Glutamatergic neuron (in vitro differentiated cells): ENCODE measurements at regions not wholly inside any gene's neighbourhood (a gene's known extent, or its start where the extent isn't known, plus 50 kb on each side); places are given as distances from the start of the nearest gene placed in this dataset.

ENCODE experiments used
- DNase-seq: peaks from one replicate; pipeline ENCODE4 v3.0.0; 2022
- H3K27ac Mint-ChIP-seq: one replicate; pipeline ENCODE4 v1.8.0; 2020; ENCODE audit warnings: mild to moderate bottlenecking, mixed read lengths, inconsistent platforms; ENCODE audit not compliant: unreplicated experiment
- H3K27me3 Mint-ChIP-seq: one replicate; pipeline ENCODE4 v1.8.0; 2020; ENCODE audit warnings: mild to moderate bottlenecking, moderate library complexity, mixed read lengths, inconsistent platforms; ENCODE audit not compliant: unreplicated experiment
- H3K36me3 Mint-ChIP-seq: one replicate; pipeline ENCODE4 v1.8.0; 2020; ENCODE audit warnings: mild to moderate bottlenecking, mixed read lengths, inconsistent platforms; ENCODE audit not compliant: unreplicated experiment
- H3K4me1 Mint-ChIP-seq: one replicate; pipeline ENCODE4 v1.8.0; 2020; ENCODE audit warnings: mild to moderate bottlenecking, low read depth, mixed read lengths, inconsistent platforms; ENCODE audit not compliant: unreplicated experiment
- H3K4me3 Mint-ChIP-seq: one replicate; pipeline ENCODE4 v1.8.0; 2020; ENCODE audit warnings: mild to moderate bottlenecking, mixed read lengths, inconsistent platforms; ENCODE audit not compliant: unreplicated experiment
- H3K9me3 Mint-ChIP-seq: one replicate; pipeline ENCODE4 v1.8.0; 2020; ENCODE audit warnings: mild to moderate bottlenecking, moderate library complexity, mixed read lengths, inconsistent platforms; ENCODE audit not compliant: unreplicated experiment
- TF ChIP-seq, protein P1 (sequence below): fragments of 200-600 bp; sonication (generic); IDR thresholded peaks from one replicate; pipeline ENCODE4 v1.5.0; 2021; ENCODE audit not compliant: partially characterized antibody, unreplicated experiment

DNA sequence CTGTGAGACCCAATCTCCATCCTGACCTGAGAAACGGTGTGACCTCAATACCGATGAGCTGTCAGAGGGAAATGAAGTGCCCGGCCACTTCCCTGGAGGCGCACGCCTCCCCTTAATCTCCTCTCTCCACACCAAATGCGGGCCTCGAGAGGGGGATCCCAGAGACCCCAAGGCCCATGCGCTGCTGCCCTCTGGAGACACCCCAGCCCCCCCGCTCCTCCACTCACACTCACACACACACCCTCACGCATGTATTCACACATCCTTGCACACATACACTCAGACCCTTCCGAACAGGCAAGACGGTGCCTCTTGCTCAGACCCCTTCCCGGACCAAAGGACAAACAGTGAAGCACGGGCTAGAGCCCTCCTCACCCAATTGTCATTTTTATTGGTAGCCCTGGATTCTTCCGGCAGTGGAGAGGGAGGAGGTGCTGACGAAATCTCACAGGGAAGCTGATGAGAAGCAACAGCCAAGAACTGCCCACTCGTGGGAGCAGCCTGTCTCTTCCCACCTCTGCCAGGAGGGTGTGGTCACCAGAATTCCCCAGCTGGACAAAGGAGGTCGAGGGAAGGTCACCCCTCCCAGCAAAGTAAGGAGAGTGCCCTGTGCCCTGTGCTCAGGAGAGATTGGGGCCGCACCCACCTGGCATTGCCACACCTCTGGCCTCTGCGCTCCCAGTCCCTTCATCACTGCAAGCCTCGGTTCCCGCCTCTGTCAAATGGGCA, 136.0 kb upstream of the TNRC6C start:
- Mint-ChIP-seq H3K9me3 (peaks cover 6% of the 10 kb centered on the region), H3K4me1 (peaks cover 19% of the 10 kb centered on the region), H3K36me3 (no peaks in the 10 kb centered on the region), H3K27me3 (peaks cover 2% of the 10 kb centered on the region), H3K4me3 (no peak overlapping the region), H3K27ac (no peak overlapping the region)
- no peak for DNase-seq
- TF ChIP-seq, protein P1, sequence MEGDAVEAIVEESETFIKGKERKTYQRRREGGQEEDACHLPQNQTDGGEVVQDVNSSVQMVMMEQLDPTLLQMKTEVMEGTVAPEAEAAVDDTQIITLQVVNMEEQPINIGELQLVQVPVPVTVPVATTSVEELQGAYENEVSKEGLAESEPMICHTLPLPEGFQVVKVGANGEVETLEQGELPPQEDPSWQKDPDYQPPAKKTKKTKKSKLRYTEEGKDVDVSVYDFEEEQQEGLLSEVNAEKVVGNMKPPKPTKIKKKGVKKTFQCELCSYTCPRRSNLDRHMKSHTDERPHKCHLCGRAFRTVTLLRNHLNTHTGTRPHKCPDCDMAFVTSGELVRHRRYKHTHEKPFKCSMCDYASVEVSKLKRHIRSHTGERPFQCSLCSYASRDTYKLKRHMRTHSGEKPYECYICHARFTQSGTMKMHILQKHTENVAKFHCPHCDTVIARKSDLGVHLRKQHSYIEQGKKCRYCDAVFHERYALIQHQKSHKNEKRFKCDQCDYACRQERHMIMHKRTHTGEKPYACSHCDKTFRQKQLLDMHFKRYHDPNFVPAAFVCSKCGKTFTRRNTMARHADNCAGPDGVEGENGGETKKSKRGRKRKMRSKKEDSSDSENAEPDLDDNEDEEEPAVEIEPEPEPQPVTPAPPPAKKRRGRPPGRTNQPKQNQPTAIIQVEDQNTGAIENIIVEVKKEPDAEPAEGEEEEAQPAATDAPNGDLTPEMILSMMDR: no peak

DNA sequence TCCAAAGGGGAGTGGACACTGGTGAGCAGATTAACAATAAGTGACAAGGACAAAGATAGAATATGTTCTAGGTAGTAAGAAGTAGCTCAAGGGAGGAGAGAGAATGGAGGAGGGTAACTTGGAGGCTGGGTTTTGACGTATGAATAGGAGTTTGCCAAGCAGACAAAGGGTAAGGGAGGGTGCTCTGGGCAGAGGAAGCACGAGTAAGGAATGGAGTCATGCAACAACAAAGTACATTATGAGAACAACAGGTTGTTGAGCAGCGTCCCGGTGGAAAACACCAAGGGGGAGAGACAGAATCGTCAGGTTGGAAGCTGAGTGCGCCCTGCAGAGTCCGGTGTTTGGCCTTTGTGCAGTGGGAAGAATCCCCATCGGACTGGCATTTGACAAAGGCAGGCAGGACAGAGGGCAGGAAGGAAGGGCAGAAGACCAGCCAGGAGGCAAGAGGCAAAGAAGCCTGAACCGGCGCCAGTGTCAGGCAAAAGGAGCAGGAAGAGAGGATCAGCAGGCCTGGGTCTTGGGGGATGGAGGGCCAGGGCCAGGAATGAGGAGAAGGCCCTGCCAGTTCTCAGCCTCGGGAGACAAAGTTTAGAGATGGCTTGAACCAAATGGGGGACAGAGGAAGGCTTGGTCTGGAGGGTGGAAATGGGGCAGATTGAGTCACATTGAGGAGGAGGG, 134.3 kb upstream of the TNRC6C start:
- TF ChIP-seq, protein P1: no peak
- DNase-seq: no peak
- H3K4me3 Mint-ChIP-seq: no peak overlapping the region
- peaks cover 9% of the 10 kb centered on the region for H3K27me3 Mint-ChIP-seq
- H3K4me1 Mint-ChIP-seq: peaks cover 27% of the 10 kb centered on the region
- H3K27ac Mint-ChIP-seq: no peak overlapping the region
- H3K9me3 Mint-ChIP-seq: peaks cover 6% of the 10 kb centered on the region
- no peaks in the 10 kb centered on the region for H3K36me3 Mint-ChIP-seq

DNA sequence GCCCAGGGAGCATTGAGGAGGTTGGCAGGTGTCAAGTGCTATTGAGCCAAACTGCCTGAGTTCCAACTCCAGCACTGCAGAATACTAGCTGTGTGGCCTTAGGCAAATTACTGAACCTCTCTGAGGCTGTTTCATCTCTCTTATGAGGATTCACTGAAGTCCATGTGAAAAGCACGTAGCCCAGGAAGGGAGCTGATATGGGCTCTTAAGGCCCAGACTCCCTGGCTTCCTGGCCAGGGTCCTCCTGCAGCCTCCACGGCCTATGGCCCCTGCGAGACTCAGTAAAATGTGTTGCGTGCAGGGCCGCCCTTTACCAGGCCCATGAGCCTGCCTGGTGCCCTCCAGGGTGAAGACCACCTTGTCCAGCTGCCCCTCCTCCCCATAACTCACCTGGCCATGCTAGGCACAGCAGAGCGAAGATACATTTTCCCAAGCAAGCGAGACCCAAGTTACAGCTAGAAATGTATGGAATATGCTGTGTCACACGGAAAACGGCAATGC, 133.7 kb upstream of the TNRC6C start:
- peaks cover 9% of the 10 kb centered on the region for H3K9me3 Mint-ChIP-seq

DNA sequence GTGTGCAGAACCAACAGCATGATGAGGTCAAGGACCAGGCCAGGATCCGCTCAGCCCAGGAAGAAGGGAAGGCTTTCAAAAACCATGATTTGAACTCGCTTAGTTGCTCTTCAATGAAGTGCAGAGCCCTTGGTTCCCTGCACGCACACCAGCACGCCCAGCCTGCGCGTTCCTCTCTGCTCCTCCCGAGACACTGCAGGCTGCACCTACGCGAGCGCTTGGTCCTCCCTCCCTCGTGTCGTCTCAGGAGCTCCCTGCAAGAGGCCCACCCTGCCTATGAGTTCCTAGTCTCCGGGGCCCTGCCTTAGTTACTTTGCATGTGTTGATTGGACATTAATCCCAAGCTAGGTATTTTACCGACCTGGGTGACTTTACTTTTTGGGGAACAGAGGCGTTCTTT, 132.9 kb upstream of the TNRC6C start:
- H3K27ac Mint-ChIP-seq: no peak overlapping the region
- no peak overlapping the region for H3K4me3 Mint-ChIP-seq
- no peaks in the 10 kb centered on the region for H3K36me3 Mint-ChIP-seq
- H3K27me3 Mint-ChIP-seq: peaks cover 9% of the 10 kb centered on the region
- TF ChIP-seq, protein P1: no peak
- no peak for DNase-seq
- H3K9me3 Mint-ChIP-seq: peaks cover 10% of the 10 kb centered on the region
- peaks cover 24% of the 10 kb centered on the region for H3K4me1 Mint-ChIP-seq

More for the DNA sequence above, 133.7 kb upstream of the TNRC6C start:
- DNase-seq: no peak
- peaks cover 9% of the 10 kb centered on the region for H3K27me3 Mint-ChIP-seq
- no peak overlapping the region for H3K27ac Mint-ChIP-seq
- H3K4me1 Mint-ChIP-seq: peaks cover 26% of the 10 kb centered on the region
- TF ChIP-seq, protein P1: no peak
- no peaks in the 10 kb centered on the region for H3K36me3 Mint-ChIP-seq
- no peak overlapping the region for H3K4me3 Mint-ChIP-seq
